Epithelial cell of proximal tubule (primary cell): ENCODE measurements at regions not wholly inside any gene's neighbourhood (a gene's known extent, or its start where the extent isn't known, plus 50 kb on each side); places are given as distances from the start of the nearest gene placed in this dataset.

Experiments used
- DNase-seq: peaks from one replicate; pipeline ENCODE4 v3.0.0-alpha.2; 2011; ENCODE audit warnings: low read depth
- H3K4me3 ChIP-seq: 2 replicates; pipeline ENCODE4 v1.5.1; 2011; ENCODE audit warnings: low read depth, mild to moderate bottlenecking, low read length
- CTCF ChIP-seq: conservative IDR thresholded peaks from 2 replicates; pipeline ENCODE4 v1.5.1; 2012; ENCODE audit warnings: low read depth, mild to moderate bottlenecking, low read length

- no peak for DNase-seq
- no peak for TF ChIP-seq CTCF
- no peak overlapping the region for H3K4me3 ChIP-seq
Measured at GRCh38 chr4:137345597-137345996, 186.7 kb downstream of the PCDH18 start.

GRCh38 chr4:137343221-137343620, 189.1 kb downstream of the PCDH18 start:
- no peak for DNase-seq
- H3K4me3 ChIP-seq, result no peak overlapping the region
- TF ChIP-seq CTCF, result no peak

- H3K4me3 ChIP-seq, result no peak overlapping the region
- TF ChIP-seq CTCF, result no peak
- no peak for DNase-seq
Measured at GRCh38 chr4:137333031-137333430, 199.3 kb downstream of the PCDH18 start.

- DNase-seq, result no peak
- H3K4me3 ChIP-seq, result no peak overlapping the region
- TF ChIP-seq CTCF, result no peak
Measured at GRCh38 chr4:137312257-137312656, 220.0 kb downstream of the PCDH18 start.

- no peak for DNase-seq
- no peak overlapping the region for H3K4me3 ChIP-seq
- TF ChIP-seq CTCF, result no peak
Measured at GRCh38 chr4:137310593-137311490, 221.5 kb downstream of the PCDH18 start.

- TF ChIP-seq CTCF, result no peak
- DNase-seq, result no peak
- H3K4me3 ChIP-seq, result no peak overlapping the region
Measured at GRCh38 chr4:137310166-137310565, 222.1 kb downstream of the PCDH18 start.

- no peak for DNase-seq
- H3K4me3 ChIP-seq, result no peak overlapping the region
- no peak for TF ChIP-seq CTCF
Measured at GRCh38 chr4:137309424-137309823, 222.9 kb downstream of the PCDH18 start.
